Thymus (tissue), 11 donors: ENCODE measurements at regions not wholly inside any gene's neighbourhood (a gene's known extent, or its start where the extent isn't known, plus 50 kb on each side); places are given as distances from the start of the nearest gene placed in this dataset.

Experiments used
- DNase-seq, 9 donors: peaks; one replicate each; pipeline ENCODE4 v3.0.0-alpha.2; 2013; ENCODE audit warnings: low spot score in 9 of 9, low read depth in 6 of 9, missing footprints in 1 of 9
- H3K27ac ChIP-seq, 2 donors: one replicate each; pipeline ENCODE4 v1.5.1; 2013; ENCODE audit warnings: control low read depth in 1 of 2, low read depth in 1 of 2, low read length in 1 of 2, mild to moderate bottlenecking in 1 of 2, moderate library complexity in 1 of 2
- H3K27me3 ChIP-seq, 2 donors: one replicate each; pipeline ENCODE4 v1.5.1; 2013; ENCODE audit warnings: low read length in 1 of 2; ENCODE audit not compliant: control insufficient read depth in 2 of 2, insufficient read depth in 1 of 2
- H3K36me3 ChIP-seq, 2 donors: one replicate each; pipeline ENCODE4 v1.5.1; 2013; ENCODE audit warnings: low read length in 1 of 2, mild to moderate bottlenecking in 1 of 2, moderate library complexity in 1 of 2; ENCODE audit not compliant: control insufficient read depth in 2 of 2, insufficient read depth in 2 of 2
- H3K4me1 ChIP-seq, 2 donors: one replicate each; pipeline ENCODE4 v1.5.1; 2013; ENCODE audit warnings: low read length in 2 of 2; ENCODE audit not compliant: control insufficient read depth in 2 of 2, insufficient read depth in 2 of 2
- H3K4me3 ChIP-seq, 2 donors: one replicate each; pipeline ENCODE4 v1.5.1; 2013; ENCODE audit warnings: low read length in 2 of 2, control low read depth in 1 of 2, mild to moderate bottlenecking in 1 of 2
- H3K9me3 ChIP-seq, 2 donors: one replicate each; pipeline ENCODE4 v1.5.1; 2013; ENCODE audit warnings: low read length in 1 of 2, mild to moderate bottlenecking in 1 of 2; ENCODE audit not compliant: control insufficient read depth in 2 of 2, insufficient read depth in 1 of 2
- WGBS: extraction: QIAGEN DNeasy Blood & Tissue Kit; methylation state at CpG from one replicate; pipeline ENCODE4 v1.1.7; 2013; 5-methylcytosine and 5-hydroxymethylcytosine counted together
- donor health status: healthy.

GRCh38 chr2:17257189-17257909, 260.9 kb downstream of the RAD51AP2 start:
- DNase-seq, result no peak
- 90% methylated on average over 4 of the region's 4 CpGs for WGBS
- no peaks in the 10 kb centered on the region for H3K9me3 ChIP-seq

GRCh38 chr2:17255071-17255470, 263.2 kb downstream of the RAD51AP2 start:
- H3K27ac ChIP-seq, result no peak overlapping the region
- no peaks in the 10 kb centered on the region for H3K9me3 ChIP-seq
- no peaks in the 10 kb centered on the region for H3K4me1 ChIP-seq
- WGBS, result 94% methylated on average over 2 of the region's 2 CpGs
- DNase-seq, result no peak
- no peaks in the 10 kb centered on the region for H3K27me3 ChIP-seq
- H3K36me3 ChIP-seq, result no peaks in the 10 kb centered on the region
- H3K4me3 ChIP-seq, result no peak overlapping the region

More at GRCh38 chr2:17257189-17257909, 260.9 kb downstream of the RAD51AP2 start:
- Histone ChIP-seq H3K4me1 (no peaks in the 10 kb centered on the region), H3K36me3 (no peaks in the 10 kb centered on the region), H3K4me3 (no peak overlapping the region), H3K27ac (no peak overlapping the region), H3K27me3 (no peaks in the 10 kb centered on the region)

GRCh38 chr2:17254421-17254820, 263.8 kb downstream of the RAD51AP2 start:
- WGBS, result 95% methylated on average over 2 of the region's 2 CpGs
- no peak overlapping the region for H3K4me3 ChIP-seq
- H3K27ac ChIP-seq, result no peak overlapping the region
- H3K9me3 ChIP-seq, result no peaks in the 10 kb centered on the region
- DNase-seq, result no peak
- no peaks in the 10 kb centered on the region for H3K27me3 ChIP-seq
- H3K36me3 ChIP-seq, result no peaks in the 10 kb centered on the region
- H3K4me1 ChIP-seq, result no peaks in the 10 kb centered on the region

- WGBS, result 93% methylated on average over 4 of the region's 4 CpGs
- Histone ChIP-seq H3K4me1 (no peaks in the 10 kb centered on the region), H3K4me3 (no peak overlapping the region), H3K27me3 (no peaks in the 10 kb centered on the region), H3K9me3 (no peaks in the 10 kb centered on the region), H3K27ac (no peak overlapping the region), H3K36me3 (no peaks in the 10 kb centered on the region)
- no peak for DNase-seq
Observed at GRCh38 chr2:17252258-17252657, 266.0 kb downstream of the RAD51AP2 start.

- H3K36me3 ChIP-seq, result no peaks in the 10 kb centered on the region
- H3K27ac ChIP-seq, result no peak overlapping the region
- H3K4me1 ChIP-seq, result no peaks in the 10 kb centered on the region
- H3K9me3 ChIP-seq, result no peaks in the 10 kb centered on the region
- no peak overlapping the region for H3K4me3 ChIP-seq
- WGBS, result 90% methylated on average over 5 of the region's 5 CpGs
- no peaks in the 10 kb centered on the region for H3K27me3 ChIP-seq
- DNase-seq, result no peak
Observed at GRCh38 chr2:17251171-17251570, 267.1 kb downstream of the RAD51AP2 start.

GRCh38 chr2:17249249-17249648, 269.0 kb downstream of the RAD51AP2 start:
- Histone ChIP-seq H3K4me3 (no peak overlapping the region), H3K9me3 (no peaks in the 10 kb centered on the region), H3K4me1 (no peaks in the 10 kb centered on the region), H3K27ac (no peak overlapping the region), H3K27me3 (no peaks in the 10 kb centered on the region), H3K36me3 (no peaks in the 10 kb centered on the region)
- DNase-seq, result no peak
- 87% methylated on average over 7 of the region's 7 CpGs for WGBS

- H3K4me3 ChIP-seq, result no peak overlapping the region
- H3K27me3 ChIP-seq, result no peaks in the 10 kb centered on the region
- 95% methylated on average over 2 of the region's 2 CpGs for whole genome bisulfite sequencing
- no peaks in the 10 kb centered on the region for H3K4me1 ChIP-seq
- no peak overlapping the region for H3K27ac ChIP-seq
- H3K9me3 ChIP-seq, result no peaks in the 10 kb centered on the region
- DNase-seq, result no peak
- no peaks in the 10 kb centered on the region for H3K36me3 ChIP-seq
Observed at GRCh38 chr2:17245906-17246305, 272.3 kb downstream of the RAD51AP2 start.

- no peak overlapping the region for H3K4me3 ChIP-seq
- no peaks in the 10 kb centered on the region for H3K4me1 ChIP-seq
- no peaks in the 10 kb centered on the region for H3K27me3 ChIP-seq
- WGBS, result 81% methylated on average over 3 of the region's 3 CpGs
- DNase-seq, result no peak
- H3K36me3 ChIP-seq, result no peaks in the 10 kb centered on the region
- H3K9me3 ChIP-seq, result no peaks in the 10 kb centered on the region
- no peak overlapping the region for H3K27ac ChIP-seq
Observed at GRCh38 chr2:17242813-17243485, 275.3 kb downstream of the RAD51AP2 start.

- no peak for DNase-seq
- WGBS, result 93% methylated on average over 3 of the region's 3 CpGs
Observed at GRCh38 chr2:17239550-17239949, 278.7 kb downstream of the RAD51AP2 start.

More at GRCh38 chr2:17239550-17239949, 278.7 kb downstream of the RAD51AP2 start:
- no peaks in the 10 kb centered on the region for H3K4me1 ChIP-seq
- H3K9me3 ChIP-seq, result no peaks in the 10 kb centered on the region
- H3K27ac ChIP-seq, result no peak overlapping the region
- no peaks in the 10 kb centered on the region for H3K36me3 ChIP-seq
- H3K27me3 ChIP-seq, result no peaks in the 10 kb centered on the region
- no peak overlapping the region for H3K4me3 ChIP-seq
